SK-N-MC (cell line): ENCODE measurements at regions not wholly inside any gene's neighbourhood (a gene's known extent, or its start where the extent isn't known, plus 50 kb on each side); places are given as distances from the start of the nearest gene placed in this dataset.

ENCODE experiments used
- EZH2 ChIP-seq: fragments of 200-600 bp; sonication (generic); IDR thresholded peaks from one replicate; pipeline ENCODE4 v1.6.1; 2017; ENCODE audit warnings: antibody characterized with exemption
- POLR2AphosphoS5 ChIP-seq: IDR thresholded peaks from 2 replicates; pipeline ENCODE4 v1.6.1; 2012; ENCODE audit warnings: mild to moderate bottlenecking, low read depth, low read length, borderline replicate concordance

GRCh38 chr2:60370814-60371213 is 182.6 kb downstream of the BCL11A start:
- TF ChIP-seq POLR2AphosphoS5 (no peak), EZH2 (no peak)
